Right lobe of liver (tissue), 6 donors: ENCODE measurements at regions not wholly inside any gene's neighbourhood (a gene's known extent, or its start where the extent isn't known, plus 50 kb on each side); places are given as distances from the start of the nearest gene placed in this dataset.

Source experiments
- ATAC-seq, 4 donors: fragments of 200-7000 bp; cut with Tn5 transposase; one replicate each; pipeline ENCODE4 v1.9.1; 2020; ENCODE audit warnings: mild to moderate bottlenecking in 4 of 4, moderate library complexity in 4 of 4
- DNase-seq, 3 donors: peaks; one replicate each; pipeline ENCODE4 v3.0.0-alpha.2; 2020
- H3K27ac ChIP-seq, 3 donors: fragments of 200-600 bp; one replicate each; pipeline ENCODE4 v1.8.0; 2022
- H3K27me3 ChIP-seq, 2 donors: fragments of 200-600 bp; one replicate each; pipeline ENCODE4 v1.8.0; 2022
- H3K36me3 ChIP-seq, 4 donors: fragments of 200-600 bp; sonication (generic) in 1 of 4; one replicate each; pipeline versions ENCODE4 v1.5.1 to v1.8.0; 2017 to 2022; ENCODE audit warnings: control low read depth in 1 of 4
- H3K4me1 ChIP-seq, 4 donors: fragments of 200-600 bp; sonication (generic) in 1 of 4; one replicate each; pipeline versions ENCODE4 v1.5.1 to v1.8.0; 2017 to 2022; ENCODE audit warnings: control low read depth in 1 of 4
- H3K4me3 ChIP-seq, 3 donors: fragments of 200-600 bp; one replicate each; pipeline ENCODE4 v1.8.0; 2022
- H3K9me3 ChIP-seq, 4 donors: fragments of 200-600 bp; sonication (generic) in 1 of 4; one replicate each; pipeline versions ENCODE4 v1.5.1 to v1.8.0; 2017 to 2022; ENCODE audit warnings: control low read depth in 1 of 4
- CTCF ChIP-seq, 4 donors: fragments of 200-600 bp in 3 of 4; fragments of 450-650 bp in 1 of 4; IDR thresholded peaks; one replicate each; pipeline versions ENCODE4 v1.5.1 to v1.8.0; 2016 to 2022; ENCODE audit warnings: antibody characterized with exemption in 4 of 4, mild to moderate bottlenecking in 2 of 4
- POLR2A ChIP-seq: fragments of 450-650 bp; IDR thresholded peaks from one replicate; pipeline ENCODE4 v1.6.1; 2017; ENCODE audit warnings: antibody characterized with exemption, mild to moderate bottlenecking
- WGBS: methylation state at CpG from one replicate; pipeline ENCODE4 v1.1.6; 2018; ENCODE audit warnings: low coverage, low lambda C conversion rate; ENCODE audit not compliant: insufficient coverage; ENCODE audit errors: missing lambda C conversion rate; 5-methylcytosine and 5-hydroxymethylcytosine counted together
- intact Hi-C, 2 donors: fragments of 100-400 bp; cut with DNase I; formaldehyde crosslinking; loops; one replicate each; pipeline versions ENCODE4 v1.11.2 to v1.14.1; 2022
- donor health status: DM: no; HTN: yes; CAD: no.
- donor health status: DM: no; HTN: no; CAD: no.
- donor health status: DM: no; HTN: no; CAD: no.
- donor health status: DM: no; HTN: yes; CAD: no.
- donor health status: DM: no; HTN: yes; CAD: no.

DNA sequence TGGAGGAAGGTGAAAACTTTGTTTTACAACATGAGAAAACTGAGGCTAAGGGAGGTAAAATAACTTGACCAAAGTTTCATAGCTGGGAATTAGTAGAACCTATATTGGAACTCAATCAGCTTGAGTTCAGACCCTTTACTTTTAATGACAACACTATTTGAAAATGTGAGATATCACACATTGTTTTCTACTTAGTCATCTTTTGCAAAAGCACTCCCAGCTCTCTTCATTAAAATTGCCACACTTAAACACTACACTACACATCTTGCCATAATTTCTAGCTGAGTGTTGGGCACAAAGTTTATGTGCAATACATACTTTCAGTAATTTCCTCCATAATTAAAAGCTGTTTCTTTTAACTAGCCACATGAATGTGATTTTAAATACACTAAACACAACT lies 230.4 kb upstream of the DCBLD2 start:
- DNase-seq, result no peak
- Histone ChIP-seq H3K27ac (no peak overlapping the region), H3K9me3 (no peaks in the 10 kb centered on the region), H3K27me3 (no peaks in the 10 kb centered on the region), H3K4me1 (no peaks in the 10 kb centered on the region), H3K4me3 (no peak overlapping the region), H3K36me3 (no peaks in the 10 kb centered on the region)
- no peak for TF ChIP-seq POLR2A
- no peak for TF ChIP-seq CTCF (IDR thresholded peaks at IDR 0.05)
- intact Hi-C loops, result no loop called here
- no peak for ATAC-seq

DNA sequence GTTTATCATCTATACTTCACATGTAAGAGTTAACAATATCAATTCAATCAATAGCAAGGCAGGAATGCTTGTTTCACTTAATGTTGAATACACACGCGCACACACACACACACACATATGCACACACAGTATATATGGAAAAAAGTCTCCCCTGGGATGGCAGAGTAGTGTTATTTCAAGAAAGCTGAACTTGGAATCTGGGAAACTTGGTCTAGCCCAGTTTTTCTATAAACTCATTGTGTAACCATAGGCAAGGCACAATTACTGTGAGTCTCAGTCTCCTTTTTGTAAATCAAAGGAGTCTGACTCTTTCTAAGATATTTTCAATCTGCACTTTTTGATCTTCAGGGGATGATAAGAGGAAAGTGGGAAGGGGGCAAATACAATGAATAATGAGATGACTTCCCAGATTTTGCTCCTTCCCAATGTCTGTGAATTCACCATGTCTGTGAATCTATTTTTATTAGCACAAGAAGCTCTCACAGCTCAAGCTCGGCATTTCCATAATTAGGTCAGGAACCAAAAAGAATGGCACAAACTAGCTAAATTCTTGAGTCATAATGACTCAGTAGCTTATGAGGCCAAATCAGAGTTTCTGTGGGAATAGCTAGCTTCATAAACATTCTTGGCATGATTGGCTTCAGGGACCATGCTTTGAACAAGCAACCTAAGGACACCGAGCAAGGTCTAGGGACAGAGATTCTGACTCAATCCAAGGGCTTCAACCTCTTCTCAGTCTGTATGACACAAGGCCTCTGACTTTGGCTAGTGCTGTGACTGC lies 227.4 kb upstream of the DCBLD2 start:
- ATAC-seq (no peak), DNase-seq (no peak)
- 36% methylated on average over 3 of the region's 4 CpGs for WGBS
- intact Hi-C loops, result no loop called here
- Histone ChIP-seq H3K4me3 (no peak overlapping the region), H3K4me1 (no peaks in the 10 kb centered on the region), H3K27ac (no peak overlapping the region), H3K9me3 (no peaks in the 10 kb centered on the region), H3K36me3 (no peaks in the 10 kb centered on the region), H3K27me3 (no peaks in the 10 kb centered on the region)
- TF ChIP-seq POLR2A, result no peak
- no peak for TF ChIP-seq CTCF (IDR thresholded peaks at IDR 0.05)

DNA sequence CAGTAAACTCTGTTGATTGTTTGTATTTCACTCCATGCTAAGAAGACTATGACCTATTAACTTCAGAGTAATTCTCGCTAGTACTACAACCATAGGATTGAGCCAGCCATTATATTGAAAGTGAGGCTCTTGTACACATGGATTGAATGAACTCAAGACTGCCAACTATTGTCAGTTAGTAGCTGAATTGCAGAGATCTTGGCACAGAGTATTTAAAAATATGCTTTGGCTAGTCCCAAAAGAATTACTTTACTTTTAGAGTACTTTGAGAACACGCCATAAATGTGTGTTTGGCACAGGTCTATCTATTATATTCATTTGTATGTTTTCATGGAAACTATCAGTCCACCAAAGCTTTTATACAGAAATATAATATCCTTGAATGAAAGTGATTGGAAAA lies 226.7 kb upstream of the DCBLD2 start:
- Histone ChIP-seq H3K27ac (no peak overlapping the region), H3K4me1 (no peaks in the 10 kb centered on the region), H3K27me3 (no peaks in the 10 kb centered on the region), H3K4me3 (no peak overlapping the region), H3K36me3 (no peaks in the 10 kb centered on the region), H3K9me3 (no peaks in the 10 kb centered on the region)
- 42% methylated on average over 2 of the region's 2 CpGs for WGBS
- TF ChIP-seq CTCF (IDR thresholded peaks at IDR 0.05) (no peak), POLR2A (no peak)
- intact Hi-C loops, result no loop called here
- no peak for DNase-seq
- ATAC-seq, result no peak

- no peak for DNase-seq
- H3K27me3 ChIP-seq, result no peaks in the 10 kb centered on the region
- no peaks in the 10 kb centered on the region for H3K4me1 ChIP-seq
- H3K4me3 ChIP-seq, result no peak overlapping the region
- intact Hi-C loops, result no loop called here
- TF ChIP-seq CTCF (IDR thresholded peaks at IDR 0.05), result no peak
- no peak for TF ChIP-seq POLR2A
- ATAC-seq, result no peak
- H3K9me3 ChIP-seq, result no peaks in the 10 kb centered on the region
- H3K36me3 ChIP-seq, result no peaks in the 10 kb centered on the region
- WGBS, result 20% methylated on average over 1 of the region's 1 CpG
- no peak overlapping the region for H3K27ac ChIP-seq
Measured at GRCh38 chr3:99126316-99126715, 224.8 kb upstream of the DCBLD2 start.

DNA sequence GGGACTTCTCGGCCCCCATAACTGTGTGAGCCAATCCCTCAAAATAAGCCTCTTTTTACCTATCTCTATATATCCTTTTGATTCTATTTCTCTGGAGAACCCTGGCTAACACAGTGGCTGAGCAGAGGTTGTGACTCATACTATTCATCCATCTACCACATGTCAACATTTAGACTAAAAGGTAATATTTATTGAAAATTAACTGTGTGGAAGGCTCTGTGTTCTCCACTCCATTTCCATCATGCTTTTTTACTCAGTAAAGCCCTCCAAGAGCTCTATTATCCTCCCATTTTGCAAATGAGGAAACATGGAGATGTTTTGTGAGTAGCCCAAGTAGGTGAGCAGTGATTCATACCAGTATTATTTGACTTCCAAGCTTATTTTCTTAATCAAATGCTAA lies 217.9 kb upstream of the DCBLD2 start:
- 80% methylated on average over 1 of the region's 1 CpG for WGBS
- H3K9me3 ChIP-seq, result no peaks in the 10 kb centered on the region
- H3K36me3 ChIP-seq, result no peaks in the 10 kb centered on the region
- H3K27ac ChIP-seq, result no peak overlapping the region
- no peak for TF ChIP-seq CTCF (IDR thresholded peaks at IDR 0.05)
- intact Hi-C loops, result no loop called here
- H3K27me3 ChIP-seq, result no peaks in the 10 kb centered on the region
- no peaks in the 10 kb centered on the region for H3K4me1 ChIP-seq
- DNase-seq (no peak), ATAC-seq (no peak)
- no peak overlapping the region for H3K4me3 ChIP-seq
